Progenitor cell of endocrine pancreas (in vitro differentiated cells): ENCODE measurements at regions not wholly inside any gene's neighbourhood (a gene's known extent, or its start where the extent isn't known, plus 50 kb on each side); places are given as distances from the start of the nearest gene placed in this dataset.

Experiments used
- DNase-seq: peaks from one replicate; pipeline ENCODE4 v3.0.0; 2021; ENCODE audit warnings: low spot score; ENCODE audit not compliant: unreplicated experiment
- H3K27ac Mint-ChIP-seq: 2 replicates; pipeline ENCODE4 v1.8.0; 2021; ENCODE audit warnings: mild to moderate bottlenecking, moderate library complexity, mixed read lengths
- H3K27me3 Mint-ChIP-seq: 2 replicates; pipeline ENCODE4 v1.8.0; 2021; ENCODE audit warnings: mixed read lengths
- H3K36me3 Mint-ChIP-seq: 2 replicates; pipeline ENCODE4 v1.8.0; 2022; ENCODE audit warnings: mixed read lengths; ENCODE audit not compliant: insufficient read depth
- H3K4me1 Mint-ChIP-seq: 2 replicates; pipeline ENCODE4 v1.8.0; 2021; ENCODE audit warnings: low read depth, mixed read lengths
- H3K4me3 Mint-ChIP-seq: 2 replicates; pipeline ENCODE4 v1.8.0; 2021; ENCODE audit warnings: low read depth, mild to moderate bottlenecking, moderate library complexity, mixed read lengths
- H3K9me3 Mint-ChIP-seq: 2 replicates; pipeline ENCODE4 v1.8.0; 2021; ENCODE audit warnings: low read depth, mixed read lengths
- TF ChIP-seq, protein P1 (sequence below): fragments of 200-600 bp; sonication (generic); IDR thresholded peaks from one replicate; pipeline ENCODE4 v1.5.0; 2021; ENCODE audit warnings: antibody characterized with exemption, mild to moderate bottlenecking; ENCODE audit not compliant: unreplicated experiment

DNA sequence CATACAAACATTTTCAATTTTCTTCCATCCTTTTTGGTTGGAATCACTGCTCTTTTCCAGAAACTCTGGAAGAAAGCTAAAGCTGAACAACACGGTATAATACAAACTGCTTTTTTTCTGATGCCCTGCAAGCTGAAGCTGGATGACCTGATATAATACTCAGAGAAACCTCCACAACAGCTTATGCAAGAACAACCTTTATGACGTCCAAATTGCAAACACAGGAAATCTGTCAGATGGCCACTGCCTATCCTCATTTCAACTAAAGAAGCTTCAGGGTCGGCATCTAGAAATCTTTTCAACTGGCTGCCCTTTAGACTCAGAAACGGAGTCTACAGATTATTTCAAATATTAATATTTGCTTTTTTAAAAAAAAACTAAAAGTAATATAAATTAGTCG is 106.5 kb upstream of the PRDM9 start:
- Mint-ChIP-seq H3K4me1 (peaks cover 5% of the 10 kb centered on the region), H3K9me3 (no peaks in the 10 kb centered on the region), H3K4me3 (no peak overlapping the region), H3K27ac (no peak overlapping the region), H3K36me3 (no peaks in the 10 kb centered on the region), H3K27me3 (no peaks in the 10 kb centered on the region)
- TF ChIP-seq, protein P1, sequence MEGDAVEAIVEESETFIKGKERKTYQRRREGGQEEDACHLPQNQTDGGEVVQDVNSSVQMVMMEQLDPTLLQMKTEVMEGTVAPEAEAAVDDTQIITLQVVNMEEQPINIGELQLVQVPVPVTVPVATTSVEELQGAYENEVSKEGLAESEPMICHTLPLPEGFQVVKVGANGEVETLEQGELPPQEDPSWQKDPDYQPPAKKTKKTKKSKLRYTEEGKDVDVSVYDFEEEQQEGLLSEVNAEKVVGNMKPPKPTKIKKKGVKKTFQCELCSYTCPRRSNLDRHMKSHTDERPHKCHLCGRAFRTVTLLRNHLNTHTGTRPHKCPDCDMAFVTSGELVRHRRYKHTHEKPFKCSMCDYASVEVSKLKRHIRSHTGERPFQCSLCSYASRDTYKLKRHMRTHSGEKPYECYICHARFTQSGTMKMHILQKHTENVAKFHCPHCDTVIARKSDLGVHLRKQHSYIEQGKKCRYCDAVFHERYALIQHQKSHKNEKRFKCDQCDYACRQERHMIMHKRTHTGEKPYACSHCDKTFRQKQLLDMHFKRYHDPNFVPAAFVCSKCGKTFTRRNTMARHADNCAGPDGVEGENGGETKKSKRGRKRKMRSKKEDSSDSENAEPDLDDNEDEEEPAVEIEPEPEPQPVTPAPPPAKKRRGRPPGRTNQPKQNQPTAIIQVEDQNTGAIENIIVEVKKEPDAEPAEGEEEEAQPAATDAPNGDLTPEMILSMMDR = no peak
- no peak for DNase-seq

- Mint-ChIP-seq H3K4me3 (no peak overlapping the region), H3K36me3 (no peaks in the 10 kb centered on the region), H3K9me3 (peaks cover 8% of the 10 kb centered on the region), H3K27ac (no peak overlapping the region), H3K27me3 (no peaks in the 10 kb centered on the region), H3K4me1 (no peaks in the 10 kb centered on the region)
- TF ChIP-seq, protein P1 = no peak
- DNase-seq = no peak
These were observed 111.1 kb upstream of the PRDM9 start for GRCh38 chr5:23396346-23396745.

DNA sequence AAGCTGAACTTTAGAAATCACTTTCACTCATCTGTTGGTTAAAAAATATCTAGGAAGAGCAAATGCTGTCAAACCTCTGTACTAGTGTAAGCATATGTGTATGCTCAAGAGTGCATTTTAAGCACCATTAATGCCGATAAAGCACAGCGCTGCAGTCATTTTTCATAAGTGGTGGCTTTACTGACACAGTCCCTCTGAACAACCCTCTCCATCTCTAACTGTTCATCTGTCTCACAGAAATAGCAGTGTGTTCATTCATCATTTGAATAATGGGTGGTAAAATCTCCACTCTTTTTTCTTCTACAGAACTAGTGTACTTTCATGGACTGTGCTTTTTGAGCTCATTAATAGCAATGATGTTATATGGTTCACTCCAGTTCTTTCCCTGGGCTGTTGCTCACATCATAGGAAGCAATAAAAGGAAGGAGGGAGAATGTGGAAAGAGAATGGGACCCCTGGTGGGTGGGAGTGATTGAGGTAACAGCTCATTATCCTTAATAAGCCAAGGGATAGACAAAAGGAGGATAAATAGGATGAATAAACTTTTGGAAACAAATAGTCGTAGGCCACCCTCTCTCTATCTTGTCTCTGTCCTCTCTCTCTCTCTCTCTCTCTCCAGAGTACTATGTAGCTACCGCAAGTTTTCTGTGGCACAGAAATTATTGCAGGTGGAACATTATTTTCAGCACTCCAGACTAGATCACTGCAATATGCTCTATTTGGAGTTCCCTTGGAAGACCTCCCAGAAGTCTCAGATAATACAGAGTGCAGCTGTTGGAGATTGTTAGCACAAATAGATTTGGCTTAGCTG is 117.9 kb upstream of the PRDM9 start:
- no peak for DNase-seq
- TF ChIP-seq, protein P1 = no peak
- Mint-ChIP-seq H3K4me1 (peaks cover 12% of the 10 kb centered on the region), H3K36me3 (no peaks in the 10 kb centered on the region), H3K27ac (no peak overlapping the region), H3K27me3 (no peaks in the 10 kb centered on the region), H3K9me3 (peaks cover 4% of the 10 kb centered on the region), H3K4me3 (no peak overlapping the region)

GRCh38 chr5:23385036-23385435 is 122.4 kb upstream of the PRDM9 start:
- Mint-ChIP-seq H3K4me3 (no peak overlapping the region), H3K4me1 (peaks cover 17% of the 10 kb centered on the region), H3K36me3 (no peaks in the 10 kb centered on the region), H3K27me3 (no peaks in the 10 kb centered on the region), H3K27ac (no peak overlapping the region), H3K9me3 (peaks cover 5% of the 10 kb centered on the region)
- DNase-seq = no peak
- TF ChIP-seq, protein P1 = no peak

- TF ChIP-seq, protein P1 = no peak
- H3K9me3 Mint-ChIP-seq = peaks cover 3% of the 10 kb centered on the region
- H3K36me3 Mint-ChIP-seq = no peaks in the 10 kb centered on the region
- DNase-seq = no peak
- H3K4me3 Mint-ChIP-seq = no peak overlapping the region
- no peak overlapping the region for H3K27ac Mint-ChIP-seq
- H3K27me3 Mint-ChIP-seq = no peaks in the 10 kb centered on the region
- H3K4me1 Mint-ChIP-seq = no peaks in the 10 kb centered on the region
These were observed 135.2 kb upstream of the PRDM9 start for GRCh38 chr5:23372177-23372576.
